Endothelial cell of umbilical vein (primary cell): ENCODE measurements at regions not wholly inside any gene's neighbourhood (a gene's known extent, or its start where the extent isn't known, plus 50 kb on each side); places are given as distances from the start of the nearest gene placed in this dataset.

ENCODE experiments used
- BruUV-seq: library from RNA; stranded (reverse); fragments of 400-500 nt; replicated peaks from 2 replicates; lab custom pipeline; 2021; lab: Mats Ljungman, UMichigan
- CTCF ChIA-PET: fragments of 300-600, 350-600 bp; sonication (Branson Sonifier 250); formaldehyde crosslinking; loops from one replicate; lab custom pipeline; 2021; ENCODE audit warnings: antibody characterized with exemption, inconsistent platforms; lab: Charles Lee
- POLR2A ChIA-PET: fragments of 300-600, 350-600 bp; sonication (Branson Sonifier 250); formaldehyde crosslinking; loops from one replicate; lab custom pipeline; 2021; ENCODE audit warnings: antibody characterized with exemption, inconsistent platforms; lab: Charles Lee
- DNase-seq: peaks from one replicate; pipeline ENCODE4 v3.0.0-alpha.2; 2011; ENCODE audit warnings: low read depth, low spot score
- FAIRE-seq: peaks from 2 replicates; lab custom pipeline; 2011; peaks lifted over from hg19 to GRCh38; lab: Jason Lieb, UNC
- H2AFZ ChIP-seq: 2 replicates; pipeline ENCODE4 v1.6.0; 2012; ENCODE audit warnings: low read depth, low read length, control low read depth, inconsistent platforms
- H3K27ac ChIP-seq: 2 replicates; pipeline ENCODE4 v1.5.1; 2011; ENCODE audit warnings: low read depth, mild to moderate bottlenecking, control low read depth, low read length, moderate library complexity; ENCODE audit not compliant: insufficient read depth
- H3K27me3 ChIP-seq, 2 experiments: 2 replicates each; pipeline versions ENCODE4 v1.6.0 to v1.6.1; 2011; ENCODE audit warnings: low read length in 2 of 2, mixed read lengths in 1 of 2; ENCODE audit not compliant: control insufficient read depth in 2 of 2, insufficient read depth in 2 of 2
- H3K36me3 ChIP-seq, 2 experiments: 2 replicates in 1 of 2; 3 replicates in 1 of 2; pipeline ENCODE4 v1.5.1; 2011; ENCODE audit warnings: low read length in 2 of 2, mild to moderate bottlenecking in 1 of 2, moderate library complexity in 1 of 2; ENCODE audit not compliant: control insufficient read depth in 2 of 2, insufficient read depth in 2 of 2; ENCODE audit errors: extremely low read depth in 1 of 2
- H3K4me1 ChIP-seq: 3 replicates; pipeline ENCODE4 v1.5.1; 2011; ENCODE audit warnings: mild to moderate bottlenecking, low read length; ENCODE audit not compliant: control insufficient read depth, insufficient read depth; ENCODE audit errors: extremely low read depth
- H3K4me2 ChIP-seq: 2 replicates; pipeline ENCODE4 v1.6.1; 2011; ENCODE audit warnings: low read length, control low read depth, mixed read lengths; ENCODE audit not compliant: insufficient read depth
- H3K4me3 ChIP-seq, 3 experiments: fragments of 200-600 bp in 1 of 3; sonication (generic), shearing (Covaris generic) in 1 of 3; replicated peaks in 1 of 3; 2 replicates each; pipeline ENCODE4 v1.5.1; 2011 to 2016; ENCODE audit warnings: control low read depth in 3 of 3, low read length in 3 of 3, mild to moderate bottlenecking in 2 of 3, inconsistent platforms in 1 of 3, low read depth in 1 of 3, moderate library complexity in 1 of 3; ENCODE audit not compliant: insufficient read depth in 1 of 3
- H3K79me2 ChIP-seq: 2 replicates; pipeline ENCODE4 v1.6.0; 2012; ENCODE audit warnings: low read length, inconsistent platforms; ENCODE audit not compliant: control insufficient read depth, insufficient read depth
- H3K9ac ChIP-seq: replicated peaks from 2 replicates; pipeline ENCODE3; 2011; ENCODE audit warnings: low read length, control low read depth; ENCODE audit not compliant: insufficient read depth; ENCODE audit errors: extremely low read depth
- H3K9me1 ChIP-seq: replicated peaks from 3 replicates; pipeline ENCODE4 v1.6.0; 2011; ENCODE audit warnings: mild to moderate bottlenecking, low read length; ENCODE audit not compliant: control insufficient read depth, insufficient read depth; ENCODE audit errors: extremely low read depth
- H3K9me3 ChIP-seq: replicated peaks from 2 replicates; pipeline ENCODE4 v1.5.1; 2012; ENCODE audit warnings: low read length, inconsistent platforms; ENCODE audit not compliant: control insufficient read depth, insufficient read depth
- H4K20me1 ChIP-seq: replicated peaks from 2 replicates; pipeline ENCODE3; 2011; ENCODE audit warnings: mild to moderate bottlenecking, low read length; ENCODE audit not compliant: control insufficient read depth, insufficient read depth; ENCODE audit errors: extremely low read depth
- EZH2 ChIP-seq: IDR thresholded peaks from 2 replicates; pipeline ENCODE4 v1.6.1; 2012; ENCODE audit warnings: borderline replicate concordance, low read depth, mild to moderate bottlenecking, moderate library complexity, low read length, inconsistent platforms; ENCODE audit not compliant: severe bottlenecking
- GATA2 ChIP-seq: IDR thresholded peaks from 2 replicates; pipeline ENCODE4 v1.7.0; 2011; ENCODE audit warnings: low read depth, mild to moderate bottlenecking, moderate library complexity, mixed read lengths, low read length; ENCODE audit not compliant: insufficient read length, insufficient read depth
- JUN ChIP-seq: IDR thresholded peaks from 2 replicates; pipeline ENCODE4 v1.6.1; 2011; ENCODE audit warnings: borderline replicate concordance, low read depth; ENCODE audit not compliant: insufficient read length, insufficient read depth
- MYC ChIP-seq: IDR thresholded peaks from one replicate; pipeline ENCODE4 v1.6.1; 2011; ENCODE audit warnings: mild to moderate bottlenecking, low read depth, low read length
- POLR2A ChIP-seq: IDR thresholded peaks from 2 replicates; pipeline ENCODE4 v1.6.1; 2012; ENCODE audit warnings: low read depth, mild to moderate bottlenecking, control low read depth, low read length
- POLR2AphosphoS5 ChIP-seq: IDR thresholded peaks from 2 replicates; pipeline ENCODE4 v1.6.1; 2012; ENCODE audit warnings: low read depth, mild to moderate bottlenecking, control low read depth, low read length, moderate library complexity; ENCODE audit not compliant: insufficient read depth
- dilution Hi-C: fragments of 300-500 bp; cut with MboI; formaldehyde crosslinking; loops from one replicate; pipeline ENCODE4 v1.15.0; 2019; ENCODE audit warnings: low sequenced_read_pairs; ENCODE audit not compliant: extremely low pct_ligation_motif_present
- intact Hi-C: fragments of 100-400 bp; cut with micrococcal nuclease; formaldehyde crosslinking; loops from one replicate; pipeline ENCODE4 v1.10.0; 2022

DNA sequence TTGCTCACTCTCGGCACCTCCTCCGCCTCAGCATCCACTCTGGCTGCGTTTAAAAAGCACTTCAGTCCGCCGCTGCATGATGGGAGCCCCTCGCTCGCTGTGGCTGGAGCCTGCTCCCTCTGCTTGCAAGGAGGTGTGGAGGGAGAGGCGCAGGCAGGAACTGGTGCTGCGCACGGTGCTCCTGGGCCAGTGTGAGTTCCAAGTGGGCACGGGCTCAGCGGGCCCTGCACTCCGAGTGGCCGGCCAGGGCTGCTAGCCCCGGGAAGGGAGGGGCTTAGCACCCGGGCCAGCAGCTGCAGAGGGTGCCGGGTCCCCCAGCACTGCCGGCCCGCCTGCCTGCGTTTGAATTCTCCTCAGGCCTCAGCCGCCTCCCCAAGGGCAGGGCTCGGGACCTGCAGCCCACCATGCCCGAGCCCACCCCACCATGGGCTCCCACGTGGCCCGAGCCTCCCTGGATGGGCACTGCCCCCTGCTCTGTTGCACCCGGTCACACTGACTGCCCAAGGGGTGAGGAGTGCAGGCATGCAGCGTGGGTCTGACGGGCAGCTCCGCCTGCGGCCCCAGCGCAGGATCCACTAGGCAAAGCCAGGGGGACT, 1599.5 kb downstream of the NCAM2 start:
- CTCF ChIA-PET, result no interaction called here
- no peaks in the 10 kb centered on the region for H3K9me1 ChIP-seq
- H3K4me3 ChIP-seq, result no peak overlapping the region
- H2AFZ ChIP-seq, result no peak overlapping the region
- dilution Hi-C loops (no loop called here), intact Hi-C loops (no loop called here)
- no peaks in the 10 kb centered on the region for H3K79me2 ChIP-seq
- H3K27me3 ChIP-seq, result no peaks in the 10 kb centered on the region
- POLR2A ChIA-PET, result no interaction called here
- no peak overlapping the region for H3K27ac ChIP-seq
- H3K4me1 ChIP-seq, result no peaks in the 10 kb centered on the region
- H3K9ac ChIP-seq, result no peak overlapping the region
- H4K20me1 ChIP-seq, result no peaks in the 10 kb centered on the region
- TF ChIP-seq JUN, result no peak
- TF ChIP-seq MYC, result no peak
- TF ChIP-seq POLR2AphosphoS5, result no peak
- no peak for TF ChIP-seq POLR2A
- DNase-seq, result no peak
- no peak for FAIRE-seq
- BruUV-seq, result no TSS peak
- no peaks in the 10 kb centered on the region for H3K36me3 ChIP-seq
- no peaks in the 10 kb centered on the region for H3K9me3 ChIP-seq
- H3K4me2 ChIP-seq, result no peak overlapping the region

DNA sequence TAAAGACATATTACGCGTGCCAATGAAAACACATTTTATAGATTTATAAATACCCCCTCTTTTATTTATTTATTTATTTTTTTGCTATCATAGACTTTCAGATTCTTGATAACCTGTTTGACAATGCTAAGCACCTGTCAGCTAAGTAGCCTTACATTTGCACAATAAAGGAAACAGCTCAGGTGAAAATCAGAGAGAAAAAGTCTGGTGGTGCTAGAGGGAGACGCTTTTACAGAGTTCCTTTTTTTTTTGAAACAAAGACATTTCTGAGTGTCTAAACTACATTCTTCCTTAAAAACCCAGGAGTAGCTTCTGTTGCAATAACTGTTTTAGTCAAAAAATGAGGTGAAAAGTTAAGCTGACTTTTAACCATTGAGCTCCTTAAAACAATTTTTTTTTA, 1611.6 kb downstream of the NCAM2 start:
- DNase-seq (no peak), FAIRE-seq (no peak)
- POLR2A ChIA-PET, result no interaction called here
- dilution Hi-C loops, result no loop called here
- H3K9ac ChIP-seq, result no peak overlapping the region
- intact Hi-C loops, result no loop called here
- H3K9me3 ChIP-seq, result no peaks in the 10 kb centered on the region
- H3K36me3 ChIP-seq, result no peaks in the 10 kb centered on the region
- no peak overlapping the region for H3K4me2 ChIP-seq
- TF ChIP-seq MYC (no peak), GATA2 (no peak), POLR2A (no peak), EZH2 (no peak)
- no peaks in the 10 kb centered on the region for H3K9me1 ChIP-seq
- no peak overlapping the region for H2AFZ ChIP-seq
- no peaks in the 10 kb centered on the region for H4K20me1 ChIP-seq
- CTCF ChIA-PET, result interaction anchor here (1.4 kb wide), 1 partner anchor 35 kb away, joined by 5 read pairs; no protein-coding TSS in a partner anchor
- no peak overlapping the region for H3K4me3 ChIP-seq
- no peak overlapping the region for H3K27ac ChIP-seq
- H3K79me2 ChIP-seq, result no peaks in the 10 kb centered on the region
- BruUV-seq, result no TSS peak
- H3K4me1 ChIP-seq, result no peaks in the 10 kb centered on the region
- no peaks in the 10 kb centered on the region for H3K27me3 ChIP-seq
